ENCODE measurements at regions not wholly inside any gene's neighbourhood (a gene's known extent, or its start where the extent isn't known, plus 50 kb on each side); places are given as distances from the start of the nearest gene placed in this dataset.
A peak's percentile ranks its signal among the peaks of the same experiment; 100 is the strongest.

- DNase-seq (ENCODE audit: low spot score) (no peak), ATAC-seq (ENCODE audit: low read depth) (no peak)
- TF ChIP-seq CTCF (IDR thresholded peaks at IDR 0.05; ENCODE audit: poor library complexity, severe bottlenecking) = no peak
- Histone ChIP-seq H3K27ac (ENCODE audit: poor library complexity, severe bottlenecking) (no peak overlapping the region), H3K4me1 (ENCODE audit: insufficient read depth, poor library complexity, severe bottlenecking) (peaks cover 6% of the 10 kb centered on the region), H3K27me3 (ENCODE audit: insufficient read depth, poor library complexity, severe bottlenecking) (no peaks in the 10 kb centered on the region), H3K9me3 (ENCODE audit: severe bottlenecking) (no peaks in the 10 kb centered on the region), H3K4me3 (ENCODE audit: severe bottlenecking) (no peak overlapping the region), H3K36me3 (ENCODE audit: low read depth) (no peaks in the 10 kb centered on the region)
Observed at GRCh38 chr14:98143566-98143965, 1128.4 kb downstream of the BCL11B start.

GRCh38 chr14:98144964-98145363 lies 1127.0 kb downstream of the BCL11B start:
- Histone ChIP-seq H3K27me3 (ENCODE audit: insufficient read depth, poor library complexity, severe bottlenecking) (no peaks in the 10 kb centered on the region), H3K9me3 (ENCODE audit: severe bottlenecking) (no peaks in the 10 kb centered on the region), H3K4me1 (ENCODE audit: insufficient read depth, poor library complexity, severe bottlenecking) (peaks cover 6% of the 10 kb centered on the region), H3K36me3 (ENCODE audit: low read depth) (no peaks in the 10 kb centered on the region), H3K27ac (ENCODE audit: poor library complexity, severe bottlenecking) (no peak overlapping the region), H3K4me3 (ENCODE audit: severe bottlenecking) (no peak overlapping the region)
- ATAC-seq (ENCODE audit: low read depth) = peak; percentile 71
- TF ChIP-seq CTCF (IDR thresholded peaks at IDR 0.05; ENCODE audit: poor library complexity, severe bottlenecking) = no peak
- DNase-seq (ENCODE audit: low spot score) = no peak

GRCh38 chr14:98146416-98146815 lies 1125.6 kb downstream of the BCL11B start:
- Histone ChIP-seq H3K4me3 (ENCODE audit: severe bottlenecking) (no peak overlapping the region), H3K9me3 (ENCODE audit: severe bottlenecking) (no peaks in the 10 kb centered on the region), H3K27ac (ENCODE audit: poor library complexity, severe bottlenecking) (no peak overlapping the region), H3K4me1 (ENCODE audit: insufficient read depth, poor library complexity, severe bottlenecking) (peaks cover 6% of the 10 kb centered on the region), H3K36me3 (ENCODE audit: low read depth) (no peaks in the 10 kb centered on the region), H3K27me3 (ENCODE audit: insufficient read depth, poor library complexity, severe bottlenecking) (no peaks in the 10 kb centered on the region)
- no peak for DNase-seq (ENCODE audit: low spot score)
- no peak for ATAC-seq (ENCODE audit: low read depth)
- no peak for TF ChIP-seq CTCF (IDR thresholded peaks at IDR 0.05; ENCODE audit: poor library complexity, severe bottlenecking)

- Histone ChIP-seq H3K27ac (ENCODE audit: poor library complexity, severe bottlenecking) (no peak overlapping the region), H3K4me1 (ENCODE audit: insufficient read depth, poor library complexity, severe bottlenecking) (no peaks in the 10 kb centered on the region), H3K36me3 (ENCODE audit: low read depth) (no peaks in the 10 kb centered on the region), H3K4me3 (ENCODE audit: severe bottlenecking) (no peak overlapping the region), H3K9me3 (ENCODE audit: severe bottlenecking) (no peaks in the 10 kb centered on the region), H3K27me3 (ENCODE audit: insufficient read depth, poor library complexity, severe bottlenecking) (no peaks in the 10 kb centered on the region)
- DNase-seq (ENCODE audit: low spot score) = no peak
- no peak for ATAC-seq (ENCODE audit: low read depth)
- no peak for TF ChIP-seq CTCF (IDR thresholded peaks at IDR 0.05; ENCODE audit: poor library complexity, severe bottlenecking)
Observed at GRCh38 chr14:98154254-98154653, 1117.7 kb downstream of the BCL11B start.

- no peak overlapping the region for H3K27ac ChIP-seq (ENCODE audit: poor library complexity, severe bottlenecking)
- ATAC-seq (ENCODE audit: low read depth) (no peak), DNase-seq (ENCODE audit: low spot score) (no peak)
- no peak for TF ChIP-seq CTCF (IDR thresholded peaks at IDR 0.05; ENCODE audit: poor library complexity, severe bottlenecking)
- H3K4me3 ChIP-seq (ENCODE audit: severe bottlenecking) = no peak overlapping the region
- peaks cover 10% of the 10 kb centered on the region for H3K4me1 ChIP-seq (ENCODE audit: insufficient read depth, poor library complexity, severe bottlenecking)
- no peaks in the 10 kb centered on the region for H3K9me3 ChIP-seq (ENCODE audit: severe bottlenecking)
- H3K36me3 ChIP-seq (ENCODE audit: low read depth) = no peaks in the 10 kb centered on the region
- H3K27me3 ChIP-seq (ENCODE audit: insufficient read depth, poor library complexity, severe bottlenecking) = no peaks in the 10 kb centered on the region
Observed at GRCh38 chr14:98156411-98156810, 1115.6 kb downstream of the BCL11B start.

Measured in RWPE2 (cell line).